IMR-90 (cell line): ENCODE measurements at regions not wholly inside any gene's neighbourhood (a gene's known extent, or its start where the extent isn't known, plus 50 kb on each side); places are given as distances from the start of the nearest gene placed in this dataset.

ENCODE experiments used
- CTCF ChIP-seq: conservative IDR thresholded peaks from 2 replicates; pipeline ENCODE4 v1.5.1; 2012; ENCODE audit warnings: mild to moderate bottlenecking, low read depth, low read length, improper control_type of control experiment
- MAZ ChIP-seq: IDR thresholded peaks from 2 replicates; pipeline ENCODE4 v1.6.1; 2012; ENCODE audit warnings: low read depth, mild to moderate bottlenecking, low read length, improper control_type of control experiment, moderate library complexity, borderline replicate concordance

GRCh38 chr9:120221844-120222243 lies 358.1 kb downstream of the CDK5RAP2 start:
- no peak for TF ChIP-seq CTCF
- no peak for TF ChIP-seq MAZ
